Nephron progenitor cell (in vitro differentiated cells): ENCODE measurements at regions not wholly inside any gene's neighbourhood (a gene's known extent, or its start where the extent isn't known, plus 50 kb on each side); places are given as distances from the start of the nearest gene placed in this dataset.

Source experiments
- DNase-seq: peaks from one replicate; pipeline ENCODE4 v3.0.0; 2021
- H3K27ac Mint-ChIP-seq: 2 replicates; pipeline ENCODE4 v1.8.0; 2021; ENCODE audit warnings: mild to moderate bottlenecking, moderate library complexity, mixed read lengths
- H3K27me3 Mint-ChIP-seq: 2 replicates; pipeline ENCODE4 v1.8.0; 2021; ENCODE audit warnings: mild to moderate bottlenecking, low read depth, mixed read lengths; ENCODE audit not compliant: poor library complexity
- H3K36me3 Mint-ChIP-seq: 2 replicates; pipeline ENCODE4 v1.8.0; 2021; ENCODE audit warnings: low read depth, mixed read lengths
- H3K4me1 Mint-ChIP-seq: 2 replicates; pipeline ENCODE4 v1.8.0; 2021; ENCODE audit warnings: mixed read lengths
- H3K4me3 Mint-ChIP-seq: 2 replicates; pipeline ENCODE4 v1.8.0; 2021; ENCODE audit warnings: mild to moderate bottlenecking, moderate library complexity, mixed read lengths
- H3K9me3 Mint-ChIP-seq: 2 replicates; pipeline ENCODE4 v1.8.0; 2021; ENCODE audit warnings: mild to moderate bottlenecking, moderate library complexity, mixed read lengths
- CTCF ChIP-seq: fragments of 200-600 bp; sonication (generic); IDR thresholded peaks from 2 replicates; pipeline ENCODE4 v1.5.0; 2021; ENCODE audit warnings: antibody characterized with exemption

DNA sequence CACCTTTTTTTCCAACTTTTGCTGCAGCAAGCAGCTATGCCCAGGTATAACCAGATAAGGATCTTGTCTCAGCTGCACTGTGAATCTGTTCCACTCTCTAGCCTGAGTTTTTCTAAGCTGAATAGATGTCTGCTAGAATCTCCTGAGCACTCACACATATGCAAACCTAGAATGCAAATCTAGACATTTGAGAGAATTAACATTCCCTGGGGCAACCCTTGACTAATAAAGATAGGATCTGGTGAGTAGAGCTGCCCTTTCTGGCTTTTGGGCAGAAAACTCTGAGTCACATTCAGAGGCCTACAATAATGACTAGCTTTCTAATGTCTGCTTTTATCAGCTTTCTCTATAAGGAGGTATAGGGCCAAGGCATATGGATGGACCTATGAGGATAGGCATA is 61.4 kb upstream of the BARHL2 start:
- Mint-ChIP-seq H3K27me3 (peaks cover 8% of the 10 kb centered on the region), H3K4me3 (no peak overlapping the region), H3K4me1 (no peaks in the 10 kb centered on the region), H3K9me3 (no peaks in the 10 kb centered on the region), H3K27ac (no peak overlapping the region), H3K36me3 (no peaks in the 10 kb centered on the region)
- DNase-seq: no peak
- no peak for TF ChIP-seq CTCF

- Mint-ChIP-seq H3K9me3 (no peaks in the 10 kb centered on the region), H3K4me1 (no peaks in the 10 kb centered on the region), H3K27ac (no peak overlapping the region), H3K4me3 (no peak overlapping the region), H3K27me3 (peaks cover 12% of the 10 kb centered on the region), H3K36me3 (no peaks in the 10 kb centered on the region)
- TF ChIP-seq CTCF: no peak
- DNase-seq: no peak
Measured at GRCh38 chr1:90773812-90774211, 56.7 kb upstream of the BARHL2 start.

DNA sequence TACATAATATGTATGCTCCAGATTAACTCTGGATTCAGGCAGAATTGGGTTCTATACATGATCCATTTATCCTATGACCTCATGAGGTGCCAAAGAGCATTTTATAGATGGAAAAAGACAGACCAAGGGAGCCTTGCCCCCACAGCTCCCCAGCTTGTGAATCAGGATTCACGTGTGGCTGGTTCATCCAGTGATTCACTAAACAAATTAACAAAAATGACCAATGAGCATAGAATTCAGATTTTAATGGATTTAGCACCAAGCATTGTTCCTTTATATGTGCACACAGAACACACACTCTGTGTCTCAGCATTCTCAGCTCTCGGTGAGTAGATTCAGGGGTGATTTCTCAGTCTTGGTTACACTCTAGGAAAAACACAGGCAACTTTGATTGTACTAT is 51.7 kb upstream of the BARHL2 start:
- Mint-ChIP-seq H3K27ac (no peak overlapping the region), H3K4me1 (no peaks in the 10 kb centered on the region)
- no peak for TF ChIP-seq CTCF

DNA sequence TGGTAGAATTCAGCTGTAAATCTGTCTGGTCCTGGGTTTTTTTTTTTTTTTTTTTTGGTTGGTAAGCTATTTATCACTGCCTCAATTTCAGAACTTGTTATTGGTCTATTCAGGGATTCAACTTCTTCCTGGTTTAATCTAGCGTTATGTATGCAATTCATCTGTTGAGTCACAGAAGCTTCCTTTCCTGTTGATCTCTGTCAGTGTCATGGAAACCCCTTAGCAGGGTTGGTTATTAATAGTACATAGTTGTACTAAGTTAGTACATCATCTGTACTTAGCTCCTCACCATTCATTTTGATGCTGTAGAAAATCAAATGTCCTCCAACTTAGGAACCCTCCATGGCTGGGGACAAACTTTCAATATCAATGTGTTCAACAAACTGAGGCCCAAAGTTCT is 51.0 kb upstream of the BARHL2 start:
- no peak for TF ChIP-seq CTCF
- DNase-seq: no peak
- no peak overlapping the region for H3K27ac Mint-ChIP-seq
- no peaks in the 10 kb centered on the region for H3K9me3 Mint-ChIP-seq
- H3K36me3 Mint-ChIP-seq: no peaks in the 10 kb centered on the region
- H3K4me3 Mint-ChIP-seq: no peak overlapping the region
- no peaks in the 10 kb centered on the region for H3K4me1 Mint-ChIP-seq
- H3K27me3 Mint-ChIP-seq: peaks cover 16% of the 10 kb centered on the region

More for the DNA sequence above, 51.7 kb upstream of the BARHL2 start:
- Mint-ChIP-seq H3K36me3 (no peaks in the 10 kb centered on the region), H3K9me3 (no peaks in the 10 kb centered on the region), H3K27me3 (peaks cover 11% of the 10 kb centered on the region), H3K4me3 (no peak overlapping the region)
- no peak for DNase-seq
